Brain microvascular endothelial cell (primary cell): ENCODE measurements at regions not wholly inside any gene's neighbourhood (a gene's known extent, or its start where the extent isn't known, plus 50 kb on each side); places are given as distances from the start of the nearest gene placed in this dataset.

Source experiments
- DNase-seq: peaks from one replicate; pipeline ENCODE4 v3.0.0-alpha.2; 2020
- H3K27ac ChIP-seq: fragments of 250-450 bp; sonication (Bioruptor Pico); 2 replicates; pipeline ENCODE4 v1.5.1; 2020; ENCODE audit warnings: mild to moderate bottlenecking, moderate library complexity
- H3K27me3 ChIP-seq: fragments of 250-450 bp; sonication (Bioruptor Pico); replicated peaks from 2 replicates; pipeline ENCODE4 v1.5.1; 2020; ENCODE audit warnings: mild to moderate bottlenecking
- H3K36me3 ChIP-seq: fragments of 250-450 bp; sonication (Bioruptor Pico); replicated peaks from 2 replicates; pipeline ENCODE4 v1.5.1; 2020; ENCODE audit warnings: mild to moderate bottlenecking
- H3K4me3 ChIP-seq: 2 replicates; pipeline ENCODE4 v1.5.1; 2011; ENCODE audit warnings: low read depth, mild to moderate bottlenecking, control low read depth, low read length, moderate library complexity
- CTCF ChIP-seq: IDR thresholded peaks from 2 replicates; pipeline ENCODE4 v1.5.1; 2011; ENCODE audit warnings: low read depth, mild to moderate bottlenecking, moderate library complexity, low read length, control low read depth, inconsistent platforms; ENCODE audit errors: missing control alignments
- in situ Hi-C: cut with HindIII; loops from 2 replicates; pipeline ENCODE4 v1.10.0; 2017; ENCODE audit warnings: low sequenced_read_pairs, low pct_ligation_motif_present

DNA sequence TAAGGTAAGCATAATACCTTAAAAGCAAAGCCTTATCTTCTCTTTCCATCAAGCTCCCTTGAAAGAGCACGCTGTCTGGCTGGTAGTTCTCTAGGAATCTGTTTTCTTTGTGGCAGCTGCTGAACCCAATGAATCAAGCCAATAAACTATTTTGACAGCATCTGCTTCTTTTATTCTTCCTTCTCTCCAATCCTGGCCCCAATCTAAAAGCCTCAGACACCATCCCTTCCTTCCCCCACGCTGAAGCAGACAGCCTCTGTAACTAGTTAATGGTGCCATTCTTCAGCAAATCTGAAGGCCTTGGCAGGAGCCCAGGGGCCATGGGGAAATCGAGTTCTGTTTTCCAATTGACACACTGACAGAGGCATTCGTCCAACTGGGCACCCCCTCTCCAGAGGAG is 186.6 kb upstream of the LYZL1 start:
- no peak for DNase-seq
- Histone ChIP-seq H3K4me3 (no peak overlapping the region), H3K27ac (no peak overlapping the region), H3K27me3 (no peaks in the 10 kb centered on the region), H3K36me3 (no peaks in the 10 kb centered on the region)
- in situ Hi-C loops = no loop called here
- TF ChIP-seq CTCF = no peak

- no peak for TF ChIP-seq CTCF
- no peak for DNase-seq
- no peaks in the 10 kb centered on the region for H3K36me3 ChIP-seq
- no peaks in the 10 kb centered on the region for H3K27me3 ChIP-seq
- H3K4me3 ChIP-seq = no peak overlapping the region
- no peak overlapping the region for H3K27ac ChIP-seq
- in situ Hi-C loops = no loop called here
These were observed 186.2 kb upstream of the LYZL1 start for GRCh38 chr10:29102636-29103035.

GRCh38 chr10:29104661-29105399 is 184.0 kb upstream of the LYZL1 start:
- in situ Hi-C loops = no loop called here
- peak; percentile 5 for DNase-seq
- Histone ChIP-seq H3K27ac (peak overlapping the region; percentile 7), H3K27me3 (no peaks in the 10 kb centered on the region), H3K36me3 (no peaks in the 10 kb centered on the region), H3K4me3 (no peak overlapping the region)
- TF ChIP-seq CTCF = no peak

DNA sequence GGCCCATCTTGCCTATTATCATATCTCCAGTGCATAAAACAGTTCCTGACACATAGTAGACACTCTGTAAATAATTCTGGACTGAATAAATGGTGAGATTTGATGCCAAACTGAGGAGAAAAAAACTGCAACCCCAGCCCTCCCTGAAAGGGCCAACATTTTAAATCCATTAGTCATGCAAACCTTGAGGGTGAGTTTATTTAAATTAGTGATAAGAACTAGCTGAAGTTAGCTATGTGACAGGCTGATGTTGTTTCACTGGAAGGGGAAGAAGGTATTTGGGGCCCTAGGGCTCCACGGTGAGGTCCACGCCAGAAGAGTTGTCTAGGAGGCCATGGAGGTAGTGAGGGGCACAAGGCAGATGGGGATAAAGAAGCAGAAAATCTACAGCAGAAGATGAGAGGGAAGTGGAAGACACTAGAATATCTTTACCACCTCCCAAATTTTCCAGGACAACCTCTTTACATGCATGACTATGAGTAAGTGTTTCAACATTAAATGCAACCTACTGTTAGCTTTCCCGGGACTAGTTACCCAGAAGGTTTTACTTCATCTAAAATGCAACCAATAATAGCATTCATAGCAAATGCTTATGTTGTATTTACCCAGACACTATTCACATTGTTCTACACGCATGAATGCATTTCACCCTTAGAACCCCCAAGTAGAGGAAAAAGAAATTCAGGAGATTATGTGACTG is 183.2 kb upstream of the LYZL1 start:
- DNase-seq = peak; percentile 72
- H3K4me3 ChIP-seq = no peak overlapping the region
- TF ChIP-seq CTCF = no peak
- H3K36me3 ChIP-seq = no peaks in the 10 kb centered on the region
- H3K27me3 ChIP-seq = no peaks in the 10 kb centered on the region
- in situ Hi-C loops = no loop called here
- peak overlapping the region; percentile 46 for H3K27ac ChIP-seq

DNA sequence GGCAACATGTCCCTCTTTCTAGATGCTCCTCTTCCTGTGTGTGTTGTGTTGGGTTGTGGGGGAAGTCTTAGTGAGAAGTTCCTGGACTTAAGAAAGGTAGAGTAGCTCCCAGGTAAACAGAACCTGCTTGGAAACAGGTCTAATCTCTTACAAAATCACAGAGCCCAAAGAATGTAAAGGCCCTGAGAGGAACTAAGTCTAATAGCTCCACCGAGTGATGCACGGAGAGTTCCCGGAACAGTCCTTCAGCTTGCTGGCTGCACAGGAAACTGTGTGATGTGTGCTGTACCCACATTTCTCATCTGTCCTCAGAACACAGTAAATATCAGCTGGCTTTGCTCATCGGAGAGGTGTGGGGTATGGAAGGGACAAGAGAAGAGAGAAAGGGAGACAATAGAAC is 182.6 kb upstream of the LYZL1 start:
- TF ChIP-seq CTCF = no peak
- in situ Hi-C loops = no loop called here
- no peak for DNase-seq

More for the DNA sequence above, 182.6 kb upstream of the LYZL1 start:
- Histone ChIP-seq H3K27ac (no peak overlapping the region), H3K36me3 (no peaks in the 10 kb centered on the region), H3K27me3 (no peaks in the 10 kb centered on the region), H3K4me3 (no peak overlapping the region)
